ENCODE measurements at regions not wholly inside any gene's neighbourhood (a gene's known extent, or its start where the extent isn't known, plus 50 kb on each side); places are given as distances from the start of the nearest gene placed in this dataset.

- H2AFZ ChIP-seq (ENCODE audit: low read depth, low read length, severe bottlenecking) = no peak overlapping the region
- no peaks in the 10 kb centered on the region for H3K36me3 ChIP-seq (ENCODE audit: low read length)
- no peaks in the 10 kb centered on the region for H4K20me1 ChIP-seq (ENCODE audit: low read depth, low read length)
- no peaks in the 10 kb centered on the region for H3K79me2 ChIP-seq (ENCODE audit: insufficient read depth, low read length)
- H3K9me2 ChIP-seq (replicated peaks; ENCODE audit: insufficient read depth, low read length) = no peaks in the 10 kb centered on the region
- H3K4me2 ChIP-seq (ENCODE audit: low read depth, low read length, poor library complexity, severe bottlenecking) = no peak overlapping the region
- H3K9me3 ChIP-seq (ENCODE audit: insufficient read depth, low read length) = no peaks in the 10 kb centered on the region
- H3F3A ChIP-seq (ENCODE audit: insufficient read depth) = no peaks in the 10 kb centered on the region
- TF ChIP-seq CTCF (IDR thresholded peaks at IDR 0.05; ENCODE audit: insufficient read depth, low read length, poor library complexity, severe bottlenecking) (no peak), EZH2phosphoT487 (conservative IDR thresholded peaks at IDR 0.05; ENCODE audit: low read length) (no peak)
- H3K9ac ChIP-seq (ENCODE audit: low read length) = no peak overlapping the region
- no peaks in the 10 kb centered on the region for H3K27me3 ChIP-seq (ENCODE audit: low read length)
- no peak overlapping the region for H3K27ac ChIP-seq (ENCODE audit: low read depth, low read length)
- H3K4me3 ChIP-seq (ENCODE audit: insufficient read depth, low read length, poor library complexity, severe bottlenecking) = no peak overlapping the region
These were observed 202.3 kb downstream of the ERMARD start for GRCh38 chr6:169953686-169954085.

- Histone ChIP-seq H2AFZ (ENCODE audit: low read depth, low read length, severe bottlenecking) (no peak overlapping the region), H3K9ac (ENCODE audit: low read length) (no peak overlapping the region), H3K9me3 (ENCODE audit: insufficient read depth, low read length) (no peaks in the 10 kb centered on the region), H3K27me3 (ENCODE audit: low read length) (no peaks in the 10 kb centered on the region), H3F3A (ENCODE audit: insufficient read depth) (no peaks in the 10 kb centered on the region), H3K79me2 (ENCODE audit: insufficient read depth, low read length) (no peaks in the 10 kb centered on the region), H3K4me2 (ENCODE audit: low read depth, low read length, poor library complexity, severe bottlenecking) (no peak overlapping the region), H4K20me1 (ENCODE audit: low read depth, low read length) (no peaks in the 10 kb centered on the region), H3K9me2 (replicated peaks; ENCODE audit: insufficient read depth, low read length) (no peaks in the 10 kb centered on the region), H3K27ac (ENCODE audit: low read depth, low read length) (no peak overlapping the region), H3K4me3 (ENCODE audit: insufficient read depth, low read length, poor library complexity, severe bottlenecking) (no peak overlapping the region), H3K36me3 (ENCODE audit: low read length) (no peaks in the 10 kb centered on the region)
- TF ChIP-seq EZH2phosphoT487 (conservative IDR thresholded peaks at IDR 0.05; ENCODE audit: low read length) = no peak
- TF ChIP-seq CTCF (IDR thresholded peaks at IDR 0.05; ENCODE audit: insufficient read depth, low read length, poor library complexity, severe bottlenecking) = peak; percentile 27
These were observed 199.1 kb downstream of the ERMARD start for GRCh38 chr6:169950558-169950957.

GRCh38 chr6:169949511-169950097, 198.2 kb downstream of the ERMARD start:
- no peak overlapping the region for H3K4me2 ChIP-seq (ENCODE audit: low read depth, low read length, poor library complexity, severe bottlenecking)

More at GRCh38 chr6:169949511-169950097, 198.2 kb downstream of the ERMARD start:
- no peaks in the 10 kb centered on the region for H3K9me3 ChIP-seq (ENCODE audit: insufficient read depth, low read length)
- H3K4me3 ChIP-seq (ENCODE audit: insufficient read depth, low read length, poor library complexity, severe bottlenecking) = no peak overlapping the region
- TF ChIP-seq EZH2phosphoT487 (conservative IDR thresholded peaks at IDR 0.05; ENCODE audit: low read length) (no peak), CTCF (IDR thresholded peaks at IDR 0.05; ENCODE audit: insufficient read depth, low read length, poor library complexity, severe bottlenecking) (no peak)
- H3K9ac ChIP-seq (ENCODE audit: low read length) = no peak overlapping the region
- H3K27me3 ChIP-seq (ENCODE audit: low read length) = no peaks in the 10 kb centered on the region
- H3F3A ChIP-seq (ENCODE audit: insufficient read depth) = no peaks in the 10 kb centered on the region
- H3K9me2 ChIP-seq (replicated peaks; ENCODE audit: insufficient read depth, low read length) = no peaks in the 10 kb centered on the region
- no peaks in the 10 kb centered on the region for H3K79me2 ChIP-seq (ENCODE audit: insufficient read depth, low read length)
- H2AFZ ChIP-seq (ENCODE audit: low read depth, low read length, severe bottlenecking) = no peak overlapping the region
- no peak overlapping the region for H3K27ac ChIP-seq (ENCODE audit: low read depth, low read length)
- H4K20me1 ChIP-seq (ENCODE audit: low read depth, low read length) = no peaks in the 10 kb centered on the region
- H3K36me3 ChIP-seq (ENCODE audit: low read length) = no peaks in the 10 kb centered on the region

Data from SU-DHL-6 (cell line).